ENCODE measurements at regions not wholly inside any gene's neighbourhood (a gene's known extent, or its start where the extent isn't known, plus 50 kb on each side); places are given as distances from the start of the nearest gene placed in this dataset.

GRCh38 chr5:29935371-29935770, 1258.1 kb upstream of the CDH6 start:
- H3K9ac ChIP-seq (ENCODE audit: extremely low read depth, insufficient read length, low read length), result no peak overlapping the region
- H2BK20ac ChIP-seq (ENCODE audit: low read depth, low read length, poor library complexity, severe bottlenecking), result no peak overlapping the region
- no peaks in the 10 kb centered on the region for H3K4me1 Mint-ChIP-seq
- no peak overlapping the region for H2BK5ac ChIP-seq (ENCODE audit: insufficient read length, low read length)
- H3K27ac ChIP-seq (ENCODE audit: insufficient read length, low read depth, low read length), result no peak overlapping the region
- H3K79me1 ChIP-seq (ENCODE audit: insufficient read depth, low read depth, low read length, poor library complexity, severe bottlenecking), result no peaks in the 10 kb centered on the region
- no peaks in the 10 kb centered on the region for H3K79me2 ChIP-seq (ENCODE audit: insufficient read depth, low read length)
- H3K27me3 ChIP-seq (ENCODE audit: insufficient read depth, low read length), result no peaks in the 10 kb centered on the region
- H4K5ac ChIP-seq (ENCODE audit: insufficient read length, low read depth, low read length), result no peak overlapping the region
- no peak overlapping the region for H3K4me2 ChIP-seq (ENCODE audit: insufficient read depth, insufficient read length, low read length)
- H3K23me2 ChIP-seq (ENCODE audit: insufficient read length, low read depth, low read length, poor library complexity, severe bottlenecking), result no peaks in the 10 kb centered on the region
- H3K9me3 Mint-ChIP-seq, result no peaks in the 10 kb centered on the region
- no peak overlapping the region for H3K4ac ChIP-seq (ENCODE audit: low read depth, low read length)
- H3K14ac ChIP-seq (ENCODE audit: insufficient read depth, low read length), result no peak overlapping the region
- H2BK12ac ChIP-seq (ENCODE audit: insufficient read length, low read depth, low read length), result no peak overlapping the region
- no peak overlapping the region for H4K91ac ChIP-seq (ENCODE audit: insufficient read length, low read depth, low read length)
- no peak for TF ChIP-seq CTCF (conservative IDR thresholded peaks at IDR 0.05)
- H2BK15ac ChIP-seq (ENCODE audit: low read depth, low read length), result no peak overlapping the region
- no peak overlapping the region for H3K23ac ChIP-seq (ENCODE audit: insufficient read length, low read depth, low read length)
- H3K36me3 Mint-ChIP-seq (ENCODE audit: insufficient read depth in 1 of 3, low read depth in 3 of 3), result no peaks in the 10 kb centered on the region
- H3T11ph ChIP-seq (ENCODE audit: low read length), result no peak overlapping the region
- no peaks in the 10 kb centered on the region for H3K4me1 ChIP-seq (ENCODE audit: insufficient read depth, low read length)
- H2AFZ ChIP-seq (ENCODE audit: low read length), result no peak overlapping the region
- DNase-seq, result no peak
- no peak overlapping the region for H3K56ac ChIP-seq (ENCODE audit: insufficient read length, low read depth, low read length)
- H4K20me1 ChIP-seq (ENCODE audit: control insufficient read depth, insufficient read depth, insufficient read length), result no peaks in the 10 kb centered on the region
- no peak overlapping the region for H2AK5ac ChIP-seq (ENCODE audit: insufficient read length, low read length)
- no CpG with 5 or more reads among the region's 1 CpG for whole genome bisulfite sequencing (ENCODE audit: extremely low coverage, insufficient read length, low lambda C conversion rate)
- H3K18ac ChIP-seq (ENCODE audit: insufficient read length, low read depth, low read length), result no peak overlapping the region
- no peak overlapping the region for H2BK120ac ChIP-seq (ENCODE audit: low read depth, low read length, poor library complexity, severe bottlenecking)
- H3K27ac Mint-ChIP-seq, result no peak overlapping the region
- H4K8ac ChIP-seq (replicated peaks; ENCODE audit: insufficient read length, low read depth, low read length), result no peak overlapping the region
- no peaks in the 10 kb centered on the region for H3K9me3 ChIP-seq (ENCODE audit: control insufficient read depth, low read depth, low read length)
- no peak overlapping the region for H3K4me3 Mint-ChIP-seq
- H3K27me3 Mint-ChIP-seq (ENCODE audit: low read depth), result no peaks in the 10 kb centered on the region

Data from H9 (cell line).